ENCODE measurements at regions not wholly inside any gene's neighbourhood (a gene's known extent, or its start where the extent isn't known, plus 50 kb on each side); places are given as distances from the start of the nearest gene placed in this dataset.

GRCh38 chr5:101950019-101950418, 346.1 kb downstream of the SLCO4C1 start (continued):
- no peak for TF ChIP-seq ZNF740 (CRISPR knock-in tag; IDR thresholded peaks at IDR 0.05)
- no peak for TF ChIP-seq ZNF740 (tag; IDR thresholded peaks at IDR 0.05)
- TF ChIP-seq ZHX1 (conservative IDR thresholded peaks at IDR 0.05; ENCODE audit: low read length): no peak
- TF ChIP-seq SREBF1 (IDR thresholded peaks at IDR 0.05; ENCODE audit: borderline replicate concordance, low read depth, low read length): no peak
- TF ChIP-seq CBFA2T3 (IDR thresholded peaks at IDR 0.05): no peak
- TF ChIP-seq RNF219 (CRISPR knock-in tag; IDR thresholded peaks at IDR 0.05): no peak

All from K562 (cell line).